HEK293 (cell line): ENCODE measurements at regions not wholly inside any gene's neighbourhood (a gene's known extent, or its start where the extent isn't known, plus 50 kb on each side); places are given as distances from the start of the nearest gene placed in this dataset.

Experiments
- CTCF ChIA-PET: fragments of 350-600 bp; formaldehyde crosslinking; extraction: SDS; loops from one replicate; lab custom pipeline; 2021; ENCODE audit warnings: antibody characterized with exemption; lab: Yijun Ruan, JAX
- POLR2A ChIA-PET: fragments of 300-600 bp; formaldehyde crosslinking; extraction: SDS; loops from one replicate; lab custom pipeline; 2020; ENCODE audit warnings: antibody characterized with exemption, inconsistent platforms; lab: Yijun Ruan, JAX
- H3K27ac ChIP-seq: fragments of 200-500 bp; sonication (Bioruptor generic); 2 replicates; pipeline ENCODE4 v1.5.1; 2014; ENCODE audit warnings: low read depth, low read length, control low read depth, inconsistent platforms; ENCODE audit errors: extremely low read depth
- H3K36me3 ChIP-seq, 2 experiments: fragments of 200-500 bp in 1 of 2; sonication (Bioruptor generic) in 1 of 2; 1 replicate in 1 of 2; 2 replicates in 1 of 2; pipeline ENCODE4 v1.5.1; 2014 to 2017; ENCODE audit warnings: inconsistent platforms in 2 of 2, low read length in 2 of 2; ENCODE audit not compliant: control insufficient read depth in 2 of 2, insufficient read depth in 1 of 2
- H3K4me1 ChIP-seq: fragments of 200-500 bp; sonication (Bioruptor generic); 2 replicates; pipeline ENCODE4 v1.5.1; 2014; ENCODE audit warnings: mild to moderate bottlenecking, low read length, inconsistent platforms; ENCODE audit not compliant: control insufficient read depth, insufficient read depth
- H3K4me3 ChIP-seq: 2 replicates; pipeline ENCODE4 v1.5.1; 2011; ENCODE audit warnings: low read depth, mild to moderate bottlenecking, control low read depth, low read length, moderate library complexity
- H3K9me3 ChIP-seq: fragments of 200-500 bp; sonication (Bioruptor generic); 2 replicates; pipeline ENCODE4 v1.5.1; 2014; ENCODE audit warnings: low read depth, low read length, inconsistent platforms; ENCODE audit not compliant: control insufficient read depth, insufficient read depth
- KLF1 ChIP-seq: fragments of 450-650 bp; formaldehyde crosslinking; IDR thresholded peaks from 2 replicates; pipeline ENCODE4 v1.5.1; 2016; ENCODE audit warnings: missing biosample characterization, missing genetic modification characterization
- KLF17 ChIP-seq: fragments of 450-650 bp; formaldehyde crosslinking; IDR thresholded peaks from 2 replicates; pipeline ENCODE4 v1.5.1; 2016; ENCODE audit warnings: missing biosample characterization, missing genetic modification characterization
- KLF7 ChIP-seq: fragments of 450-650 bp; formaldehyde crosslinking; IDR thresholded peaks from 2 replicates; pipeline ENCODE4 v1.5.1; 2016; ENCODE audit warnings: missing biosample characterization, missing genetic modification characterization, borderline replicate concordance
- MYNN ChIP-seq: fragments of 450-650 bp; formaldehyde crosslinking; IDR thresholded peaks from 2 replicates; pipeline ENCODE4 v1.5.1; 2016; ENCODE audit warnings: missing biosample characterization, missing genetic modification characterization, borderline replicate concordance
- PATZ1 ChIP-seq: fragments of 450-650 bp; formaldehyde crosslinking; IDR thresholded peaks from 2 replicates; pipeline ENCODE4 v1.5.1; 2016; ENCODE audit warnings: missing biosample characterization, missing genetic modification characterization
- TRIM28 ChIP-seq: IDR thresholded peaks from 2 replicates; pipeline ENCODE4 v1.6.1; 2011; ENCODE audit warnings: low read length, control low read depth, borderline replicate concordance
- ZBTB26 ChIP-seq: fragments of 450-650 bp; formaldehyde crosslinking; optimal IDR thresholded peaks from 2 replicates; pipeline ENCODE3; 2016; ENCODE audit warnings: missing biosample characterization, mild to moderate bottlenecking, missing genetic modification characterization
- ZIC2 ChIP-seq: fragments of 450-650 bp; formaldehyde crosslinking; IDR thresholded peaks from 2 replicates; pipeline ENCODE4 v1.5.1; 2016; ENCODE audit warnings: missing biosample characterization, missing genetic modification characterization
- ZNF138 ChIP-seq: fragments of 450-650 bp; formaldehyde crosslinking; IDR thresholded peaks from 2 replicates; pipeline ENCODE4 v1.5.1; 2016; ENCODE audit warnings: missing biosample characterization, missing genetic modification characterization, borderline replicate concordance
- ZNF16 ChIP-seq: fragments of 450-650 bp; formaldehyde crosslinking; IDR thresholded peaks from 2 replicates; pipeline ENCODE4 v1.5.1; 2016; ENCODE audit warnings: low read depth, missing biosample characterization, missing genetic modification characterization
- ZNF18 ChIP-seq: fragments of 450-650 bp; formaldehyde crosslinking; IDR thresholded peaks from 2 replicates; pipeline ENCODE4 v1.5.1; 2016; ENCODE audit warnings: missing biosample characterization, missing genetic modification characterization
- ZNF202 ChIP-seq: fragments of 450-650 bp; formaldehyde crosslinking; IDR thresholded peaks from 2 replicates; pipeline ENCODE4 v1.5.1; 2016; ENCODE audit warnings: missing biosample characterization, missing genetic modification characterization, borderline replicate concordance
- ZNF449 ChIP-seq: fragments of 450-650 bp; formaldehyde crosslinking; IDR thresholded peaks from 2 replicates; pipeline ENCODE4 v1.5.1; 2017; ENCODE audit warnings: missing biosample characterization, mild to moderate bottlenecking, missing genetic modification characterization, moderate library complexity
- ZNF514 ChIP-seq: fragments of 450-650 bp; formaldehyde crosslinking; IDR thresholded peaks from 2 replicates; pipeline ENCODE4 v1.5.1; 2016; ENCODE audit warnings: missing biosample characterization, missing genetic modification characterization
- ZNF521 ChIP-seq: fragments of 450-650 bp; formaldehyde crosslinking; IDR thresholded peaks from 2 replicates; pipeline ENCODE4 v1.5.1; 2017; ENCODE audit warnings: missing biosample characterization, mild to moderate bottlenecking, missing genetic modification characterization
- ZNF555 ChIP-seq: fragments of 450-650 bp; formaldehyde crosslinking; conservative IDR thresholded peaks from 2 replicates; pipeline ENCODE4 v1.5.1; 2017; ENCODE audit warnings: missing biosample characterization, mild to moderate bottlenecking, missing genetic modification characterization, inconsistent platforms
- ZNF677 ChIP-seq: fragments of 450-650 bp; IDR thresholded peaks from 2 replicates; pipeline ENCODE4 v1.5.0; 2018; ENCODE audit warnings: missing biosample characterization, mild to moderate bottlenecking, missing genetic modification characterization, moderate library complexity
- ZNF830 ChIP-seq: fragments of 450-650 bp; IDR thresholded peaks from 2 replicates; pipeline ENCODE4 v1.5.0; 2018; ENCODE audit warnings: missing biosample characterization, missing genetic modification characterization, low read depth, mild to moderate bottlenecking, moderate library complexity
- ZXDB ChIP-seq: fragments of 450-650 bp; formaldehyde crosslinking; IDR thresholded peaks from 2 replicates; pipeline ENCODE4 v1.5.1; 2016; ENCODE audit warnings: missing biosample characterization, missing genetic modification characterization

GRCh38 chr12:118783703-118784102 is 197.6 kb upstream of the SRRM4 start (continued):
- TF ChIP-seq PATZ1 = no peak
- no peak for TF ChIP-seq ZNF202 (tag by site-specific recombination)
- TF ChIP-seq ZNF138 = no peak
- no peak for TF ChIP-seq ZNF521 (tag by site-specific recombination)
- TF ChIP-seq ZXDB (tag by site-specific recombination) = no peak
- TF ChIP-seq ZNF16 (tag by site-specific recombination) = no peak

GRCh38 chr12:118790578-118790977 is 190.8 kb upstream of the SRRM4 start:
- Histone ChIP-seq H3K4me3 (no peak overlapping the region), H3K9me3 (no peaks in the 10 kb centered on the region), H3K36me3 (no peaks in the 10 kb centered on the region), H3K27ac (no peak overlapping the region), H3K4me1 (no peaks in the 10 kb centered on the region)
- ChIA-PET POLR2A (no interaction called here), CTCF (no interaction called here)
- TF ChIP-seq ZNF514 (tag by site-specific recombination) = no peak
- no peak for TF ChIP-seq ZNF18 (tag by site-specific recombination)
- TF ChIP-seq ZNF677 (tag by site-specific recombination) = no peak
- no peak for TF ChIP-seq MYNN (tag by site-specific recombination)
- no peak for TF ChIP-seq ZNF555
- no peak for TF ChIP-seq ZBTB26
- TF ChIP-seq TRIM28 = no peak
- TF ChIP-seq ZNF449 (tag by site-specific recombination) = no peak
- TF ChIP-seq ZNF830 (tag by site-specific recombination) = no peak
- TF ChIP-seq KLF1 (tag by site-specific recombination) = no peak
- TF ChIP-seq KLF17 = no peak
- no peak for TF ChIP-seq KLF7
- no peak for TF ChIP-seq ZIC2 (tag by site-specific recombination)
